VCaP (cell line): ENCODE measurements at regions not wholly inside any gene's neighbourhood (a gene's known extent, or its start where the extent isn't known, plus 50 kb on each side); places are given as distances from the start of the nearest gene placed in this dataset.
A peak's percentile ranks its signal among the peaks of the same experiment; 100 is the strongest.
"Not testable (repeated sequence)": the region's sequence is repeated elsewhere in the genome, so short reads cannot be mapped to it uniquely, and the experiment has no call there.

Source experiments
- H3K27ac ChIP-seq: fragments of 450-650 bp; 2 replicates; pipeline ENCODE4 v1.5.1; 2017
- TF ChIP-seq, protein P1 (sequence below): fragments of 450-650 bp; conservative IDR thresholded peaks from 2 replicates; pipeline ENCODE4 v1.5.1; 2017; ENCODE audit warnings: mild to moderate bottlenecking, moderate library complexity

DNA sequence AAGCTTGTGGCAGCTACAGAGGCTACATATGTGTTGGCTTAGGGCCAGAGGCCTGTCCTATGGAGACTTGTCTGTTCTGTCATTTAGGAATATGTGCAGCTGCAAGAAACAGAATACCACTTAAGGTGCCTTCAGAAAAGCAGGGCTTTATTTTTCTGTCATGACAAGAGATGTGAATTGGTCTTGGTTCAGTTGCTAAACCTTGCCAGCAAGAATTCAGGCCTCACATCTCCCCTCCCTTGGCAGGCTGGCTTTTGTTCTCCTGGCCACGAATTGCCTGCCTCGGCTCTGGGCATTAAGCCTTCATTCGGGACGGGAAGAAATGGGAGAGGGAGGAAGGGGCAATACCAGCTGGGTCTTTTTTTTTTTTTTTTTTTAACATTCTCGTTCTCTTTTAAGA lies 82.4 kb upstream of the TGM3 start:
- no peak overlapping the region for H3K27ac ChIP-seq
- TF ChIP-seq, protein P1, sequence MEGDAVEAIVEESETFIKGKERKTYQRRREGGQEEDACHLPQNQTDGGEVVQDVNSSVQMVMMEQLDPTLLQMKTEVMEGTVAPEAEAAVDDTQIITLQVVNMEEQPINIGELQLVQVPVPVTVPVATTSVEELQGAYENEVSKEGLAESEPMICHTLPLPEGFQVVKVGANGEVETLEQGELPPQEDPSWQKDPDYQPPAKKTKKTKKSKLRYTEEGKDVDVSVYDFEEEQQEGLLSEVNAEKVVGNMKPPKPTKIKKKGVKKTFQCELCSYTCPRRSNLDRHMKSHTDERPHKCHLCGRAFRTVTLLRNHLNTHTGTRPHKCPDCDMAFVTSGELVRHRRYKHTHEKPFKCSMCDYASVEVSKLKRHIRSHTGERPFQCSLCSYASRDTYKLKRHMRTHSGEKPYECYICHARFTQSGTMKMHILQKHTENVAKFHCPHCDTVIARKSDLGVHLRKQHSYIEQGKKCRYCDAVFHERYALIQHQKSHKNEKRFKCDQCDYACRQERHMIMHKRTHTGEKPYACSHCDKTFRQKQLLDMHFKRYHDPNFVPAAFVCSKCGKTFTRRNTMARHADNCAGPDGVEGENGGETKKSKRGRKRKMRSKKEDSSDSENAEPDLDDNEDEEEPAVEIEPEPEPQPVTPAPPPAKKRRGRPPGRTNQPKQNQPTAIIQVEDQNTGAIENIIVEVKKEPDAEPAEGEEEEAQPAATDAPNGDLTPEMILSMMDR = no peak

DNA sequence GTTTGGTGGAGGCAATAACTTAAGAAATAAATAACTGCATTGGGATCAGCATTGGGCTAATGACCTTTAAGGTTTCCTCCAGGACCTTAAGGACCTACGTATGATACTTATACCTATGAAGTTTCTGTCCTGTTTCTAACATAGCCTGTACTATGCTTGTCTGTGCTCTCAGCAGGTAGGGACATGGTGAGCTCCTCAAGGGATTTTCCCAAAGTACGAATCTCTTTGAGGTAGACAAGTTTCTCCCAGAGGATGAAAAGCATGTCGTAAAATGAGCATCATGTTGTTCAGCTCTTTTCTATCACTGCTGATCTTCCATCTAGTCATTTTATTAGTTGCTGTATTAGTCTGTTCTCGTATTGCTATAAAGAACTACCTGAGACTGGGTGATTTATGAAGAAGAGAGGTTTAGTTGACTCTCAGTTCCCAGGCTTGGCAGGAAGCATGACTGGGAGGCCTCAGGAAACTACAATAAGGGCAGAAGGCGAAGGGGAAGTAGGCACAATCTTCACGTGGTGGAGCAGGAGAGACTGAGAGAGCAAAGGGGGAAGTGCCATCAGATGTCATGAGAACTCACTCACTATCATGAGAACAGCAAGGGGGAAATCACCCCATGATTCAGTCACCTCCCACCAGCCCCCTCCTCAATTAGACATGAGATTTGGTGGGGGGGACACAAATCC lies 77.8 kb upstream of the TGM3 start:
- TF ChIP-seq, protein P1 = no peak
- H3K27ac ChIP-seq = peak overlapping the region; percentile 14; the same call in 1 of the 2 replicates

DNA sequence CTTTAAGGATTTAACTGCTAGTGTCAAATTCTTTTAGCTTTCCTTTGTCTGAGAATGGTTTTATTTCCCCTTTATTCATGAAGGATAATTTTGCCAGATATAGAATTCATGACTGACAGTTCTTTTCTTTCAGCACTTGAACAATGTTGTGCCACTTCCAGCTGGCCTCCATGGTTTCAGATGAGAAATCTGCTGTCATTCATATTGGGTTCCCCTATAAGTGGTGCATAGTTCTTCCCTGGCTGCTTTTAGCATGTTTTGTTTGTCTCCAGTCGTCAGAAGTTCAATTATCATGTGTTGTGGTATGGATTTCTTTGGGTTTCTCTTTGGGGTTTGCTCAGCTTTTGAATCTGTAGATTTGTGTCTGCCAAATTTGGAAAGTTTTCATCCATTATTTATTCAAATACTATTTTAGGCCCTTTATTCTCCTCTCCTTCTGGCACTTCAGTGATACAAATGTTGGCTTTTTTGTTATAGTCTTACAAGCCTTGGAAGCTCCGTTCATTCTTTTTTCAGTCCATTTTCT lies 76.3 kb upstream of the TGM3 start:
- TF ChIP-seq, protein P1 = no peak
- H3K27ac ChIP-seq = no peak overlapping the region

DNA sequence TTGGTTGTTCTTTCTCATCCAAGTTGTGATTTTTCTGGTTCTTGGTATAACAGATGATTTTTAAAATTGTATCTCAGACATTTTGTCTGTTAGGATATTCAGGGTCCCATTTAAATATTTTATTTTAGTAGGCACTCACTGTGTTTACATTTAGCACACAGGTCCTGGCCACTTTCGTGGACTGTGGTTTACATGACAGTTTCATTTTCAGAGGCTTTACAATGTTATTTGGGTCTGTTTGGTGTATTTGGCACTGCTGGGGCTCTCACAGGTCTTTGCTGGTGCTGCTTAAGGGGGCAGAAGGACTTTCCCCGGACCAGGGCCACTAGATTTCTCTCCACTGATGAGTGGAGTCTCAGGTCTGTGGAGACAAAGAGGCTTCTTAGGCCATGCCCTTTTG lies 75.5 kb upstream of the TGM3 start:
- H3K27ac ChIP-seq = no peak overlapping the region
- TF ChIP-seq, protein P1 = no peak

DNA sequence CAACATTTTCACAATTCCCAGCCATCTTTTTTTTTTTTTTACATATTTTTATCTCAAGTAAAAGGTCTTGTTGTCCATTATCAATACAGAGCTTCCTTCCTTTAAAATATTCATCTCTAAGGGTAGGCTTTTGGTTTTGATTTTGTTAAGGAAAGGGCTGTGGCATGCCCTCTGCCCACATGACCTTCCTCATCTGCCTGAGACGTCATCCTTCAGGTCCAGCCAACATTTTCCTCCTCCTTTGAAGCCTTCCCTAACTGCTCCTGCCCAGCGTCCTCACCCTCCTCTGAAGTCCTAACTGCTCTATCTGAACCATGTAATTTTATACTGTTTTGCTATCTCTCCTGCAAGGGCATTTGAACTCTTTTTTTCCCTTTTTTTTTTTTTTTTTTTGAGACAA lies 73.9 kb upstream of the TGM3 start:
- no peak overlapping the region for H3K27ac ChIP-seq
- TF ChIP-seq, protein P1 = no peak

DNA sequence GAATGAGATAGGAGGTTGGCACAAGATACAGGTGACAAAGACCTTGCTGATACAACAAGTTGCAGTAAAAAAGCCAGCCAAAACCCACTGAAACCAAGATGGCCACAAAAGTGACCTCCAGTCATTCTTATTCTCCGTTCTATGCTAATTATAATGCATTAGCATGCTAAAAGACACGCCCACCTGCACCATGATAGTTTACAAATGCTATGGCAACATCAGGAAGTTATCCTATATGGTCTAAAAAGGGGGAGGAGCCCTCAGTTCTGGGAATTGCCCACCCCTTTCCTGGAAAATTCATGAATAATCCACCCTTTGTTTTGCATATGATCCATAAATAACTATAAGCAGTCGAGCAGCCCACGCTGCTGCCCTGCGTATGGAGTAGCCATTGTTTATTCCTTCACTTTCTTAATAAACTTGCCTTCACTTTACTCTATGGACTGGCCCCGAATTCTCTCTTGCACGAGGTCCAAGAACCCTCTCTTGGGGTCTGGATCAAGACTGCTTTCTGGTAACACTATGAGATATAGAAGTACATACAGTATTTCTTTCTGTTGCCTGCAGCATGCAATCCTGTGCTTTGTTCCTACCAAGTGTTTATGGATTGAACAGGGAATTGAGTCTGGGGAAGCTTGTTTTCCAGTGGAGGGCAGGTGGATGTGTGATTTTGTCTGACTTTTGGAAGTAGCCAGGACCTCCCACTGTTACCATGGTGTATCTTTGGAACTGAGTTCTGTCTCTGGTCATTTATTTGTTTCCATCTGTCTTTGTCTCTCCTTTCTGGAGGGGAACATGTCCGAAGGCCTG lies 72.0 kb upstream of the TGM3 start:
- TF ChIP-seq, protein P1 = no peak
- H3K27ac ChIP-seq = no peak overlapping the region

DNA sequence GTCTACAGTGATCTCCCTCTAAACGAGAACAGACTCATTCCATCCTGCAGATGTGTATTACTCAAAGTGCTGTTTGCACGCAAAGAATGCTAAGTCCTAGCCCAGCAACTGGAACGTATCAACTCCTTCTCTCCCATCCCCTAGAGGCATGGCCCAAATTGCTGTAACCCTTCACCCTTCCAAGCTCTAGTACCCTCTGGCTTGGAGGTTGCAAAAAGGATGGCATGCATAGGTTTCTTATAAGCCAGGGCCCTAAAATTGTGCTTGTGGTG lies 71.5 kb upstream of the TGM3 start:
- H3K27ac ChIP-seq = no peak overlapping the region
- TF ChIP-seq, protein P1 = no peak

DNA sequence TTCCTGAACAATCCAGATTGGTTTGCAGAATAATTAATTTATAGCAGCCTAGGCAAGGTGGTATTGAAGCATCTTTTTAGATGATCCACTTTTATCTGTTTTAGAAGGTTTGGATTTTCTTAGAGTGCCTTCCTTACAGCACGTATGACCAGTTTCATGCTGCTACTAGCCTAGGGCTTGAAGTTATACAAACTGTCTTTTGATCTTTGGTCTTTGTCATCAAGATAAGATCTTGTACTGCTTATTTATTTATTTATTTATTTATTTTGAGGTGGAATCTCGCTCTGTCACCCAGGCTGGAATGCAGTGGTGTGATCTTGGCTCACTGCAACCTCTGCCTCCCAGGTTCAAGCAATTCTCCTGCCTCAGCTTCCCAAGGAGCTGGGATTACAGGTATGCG lies 68.5 kb upstream of the TGM3 start:
- H3K27ac ChIP-seq = not testable (repeated sequence)
